ENCODE measurements at regions not wholly inside any gene's neighbourhood (a gene's known extent, or its start where the extent isn't known, plus 50 kb on each side); places are given as distances from the start of the nearest gene placed in this dataset.

GRCh38 chr6:120489941-120490340 lies 844.3 kb downstream of the TBC1D32 start:
- H3K27me3 Mint-ChIP-seq (ENCODE audit: low read depth) = no peaks in the 10 kb centered on the region
- H3K4me1 Mint-ChIP-seq = no peaks in the 10 kb centered on the region
- no peak for TF ChIP-seq CTCF (IDR thresholded peaks at IDR 0.05; ENCODE audit: unreplicated experiment in 3 of 3)
- H3K4me3 Mint-ChIP-seq = no peak overlapping the region
- no peaks in the 10 kb centered on the region for H3K36me3 Mint-ChIP-seq (ENCODE audit: low read depth)
- H3K9me3 Mint-ChIP-seq = no peaks in the 10 kb centered on the region
- no peak overlapping the region for H3K27ac Mint-ChIP-seq

GRCh38 chr6:120484146-120484545 lies 850.1 kb downstream of the TBC1D32 start:
- H3K36me3 Mint-ChIP-seq (ENCODE audit: low read depth) = no peaks in the 10 kb centered on the region

GRCh38 chr6:120478650-120479049 lies 855.6 kb downstream of the TBC1D32 start:
- Mint-ChIP-seq H3K27me3 (ENCODE audit: low read depth) (no peaks in the 10 kb centered on the region), H3K36me3 (ENCODE audit: low read depth) (no peaks in the 10 kb centered on the region), H3K4me3 (no peak overlapping the region), H3K27ac (no peak overlapping the region), H3K4me1 (no peaks in the 10 kb centered on the region), H3K9me3 (peaks cover 16% of the 10 kb centered on the region)
- TF ChIP-seq CTCF (IDR thresholded peaks at IDR 0.05; ENCODE audit: unreplicated experiment in 3 of 3) = no peak

More at GRCh38 chr6:120484146-120484545, 850.1 kb downstream of the TBC1D32 start:
- H3K27me3 Mint-ChIP-seq (ENCODE audit: low read depth) = no peaks in the 10 kb centered on the region
- no peak for TF ChIP-seq CTCF (IDR thresholded peaks at IDR 0.05; ENCODE audit: unreplicated experiment in 3 of 3)
- H3K4me3 Mint-ChIP-seq = no peak overlapping the region
- H3K27ac Mint-ChIP-seq = no peak overlapping the region
- H3K4me1 Mint-ChIP-seq = no peaks in the 10 kb centered on the region
- H3K9me3 Mint-ChIP-seq = peaks cover 3% of the 10 kb centered on the region

- H3K36me3 Mint-ChIP-seq (ENCODE audit: low read depth) = no peaks in the 10 kb centered on the region
- H3K4me1 Mint-ChIP-seq = no peaks in the 10 kb centered on the region
- H3K9me3 Mint-ChIP-seq = peaks cover 10% of the 10 kb centered on the region
- H3K27me3 Mint-ChIP-seq (ENCODE audit: low read depth) = no peaks in the 10 kb centered on the region
- no peak for TF ChIP-seq CTCF (IDR thresholded peaks at IDR 0.05; ENCODE audit: unreplicated experiment in 3 of 3)
- no peak overlapping the region for H3K27ac Mint-ChIP-seq
- H3K4me3 Mint-ChIP-seq = no peak overlapping the region
Observed at GRCh38 chr6:120473804-120474203, 860.5 kb downstream of the TBC1D32 start.

- H3K9me3 Mint-ChIP-seq = no peaks in the 10 kb centered on the region
- H3K27me3 Mint-ChIP-seq (ENCODE audit: low read depth) = no peaks in the 10 kb centered on the region
- H3K27ac Mint-ChIP-seq = no peak overlapping the region
- no peak overlapping the region for H3K4me3 Mint-ChIP-seq
- no peaks in the 10 kb centered on the region for H3K36me3 Mint-ChIP-seq (ENCODE audit: low read depth)
- no peaks in the 10 kb centered on the region for H3K4me1 Mint-ChIP-seq
- no peak for TF ChIP-seq CTCF (IDR thresholded peaks at IDR 0.05; ENCODE audit: unreplicated experiment in 3 of 3)
Observed at GRCh38 chr6:120468486-120468885, 865.8 kb downstream of the TBC1D32 start.

GRCh38 chr6:120451508-120451907 lies 882.8 kb downstream of the TBC1D32 start:
- Mint-ChIP-seq H3K36me3 (ENCODE audit: low read depth) (no peaks in the 10 kb centered on the region), H3K4me1 (no peaks in the 10 kb centered on the region), H3K9me3 (peaks cover 10% of the 10 kb centered on the region), H3K27ac (no peak overlapping the region), H3K4me3 (no peak overlapping the region), H3K27me3 (ENCODE audit: low read depth) (no peaks in the 10 kb centered on the region)
- no peak for TF ChIP-seq CTCF (IDR thresholded peaks at IDR 0.05; ENCODE audit: unreplicated experiment in 3 of 3)
